DND-41 (cell line): ENCODE measurements at regions not wholly inside any gene's neighbourhood (a gene's known extent, or its start where the extent isn't known, plus 50 kb on each side); places are given as distances from the start of the nearest gene placed in this dataset.

Experiments used
- CTCF ChIP-seq: IDR thresholded peaks from 2 replicates; pipeline ENCODE4 v1.5.1; 2012; ENCODE audit warnings: borderline replicate concordance, low read length, moderate library complexity, mild to moderate bottlenecking; ENCODE audit not compliant: poor library complexity, severe bottlenecking; ENCODE audit errors: extremely low read depth
- EZH2 ChIP-seq: IDR thresholded peaks from 3 replicates; pipeline ENCODE4 v1.6.1; 2012; ENCODE audit warnings: borderline replicate concordance, low read depth, mild to moderate bottlenecking, moderate library complexity, low read length, inconsistent platforms; ENCODE audit not compliant: severe bottlenecking

GRCh38 chr5:173837654-173838053 lies 50.5 kb upstream of the CPEB4 start:
- TF ChIP-seq CTCF (no peak), EZH2 (no peak)
